CD4-positive, alpha-beta T cell (primary cell): ENCODE measurements at regions not wholly inside any gene's neighbourhood (a gene's known extent, or its start where the extent isn't known, plus 50 kb on each side); places are given as distances from the start of the nearest gene placed in this dataset.

Source experiments
- ATAC-seq: fragments of 200-7000 bp; cut with Tn5 transposase; one replicate; pipeline ENCODE4 v1.10.0; 2022; ENCODE audit warnings: mild to moderate bottlenecking; ENCODE audit not compliant: poor library complexity
- CTCF ChIA-PET: fragments of 350-600 bp; sonication (Branson Sonifier 250); formaldehyde crosslinking; loops from one replicate; lab custom pipeline; 2021; ENCODE audit warnings: antibody characterized with exemption, inconsistent platforms; lab: Charles Lee
- POLR2A ChIA-PET: fragments of 350-600 bp; sonication (Branson Sonifier 250); formaldehyde crosslinking; loops from one replicate; lab custom pipeline; 2021; ENCODE audit warnings: antibody characterized with exemption, inconsistent platforms; lab: Charles Lee
- DNase-seq, 14 experiments: peaks; one replicate each; pipeline ENCODE4 v3.0.0-alpha.2; 2013 to 2020; ENCODE audit warnings: mixed read lengths in 2 of 14
- H3K27ac ChIP-seq, 2 donors: one replicate each; pipeline versions ENCODE4 v1.5.1 to v1.7.0; 2013; ENCODE audit warnings: low read length in 2 of 2, low read depth in 1 of 2, mild to moderate bottlenecking in 1 of 2
- H3K27me3 ChIP-seq, 2 experiments: 1 replicate in 1 of 2; 2 replicates in 1 of 2; pipeline versions ENCODE4 v1.6.1 to v1.7.0; 2013; ENCODE audit warnings: low read length in 2 of 2, control low read depth in 1 of 2, mild to moderate bottlenecking in 1 of 2, moderate library complexity in 1 of 2; ENCODE audit not compliant: insufficient read depth in 2 of 2, control insufficient read depth in 1 of 2
- H3K36me3 ChIP-seq: one replicate; pipeline ENCODE4 v1.6.1; 2013; ENCODE audit warnings: low read length, control low read depth; ENCODE audit not compliant: insufficient read depth
- H3K4me1 ChIP-seq: one replicate; pipeline ENCODE4 v1.6.1; 2013; ENCODE audit warnings: low read length, control low read depth; ENCODE audit not compliant: insufficient read depth
- H3K4me3 ChIP-seq: one replicate; pipeline ENCODE4 v1.5.1; 2013; ENCODE audit warnings: mild to moderate bottlenecking, low read length, moderate library complexity
- H3K9me3 ChIP-seq, 2 experiments: 1 replicate in 1 of 2; 2 replicates in 1 of 2; pipeline versions ENCODE4 v1.6.1 to v1.7.0; 2013; ENCODE audit warnings: low read length in 2 of 2, mild to moderate bottlenecking in 2 of 2, control low read depth in 1 of 2, moderate library complexity in 1 of 2; ENCODE audit not compliant: control insufficient read depth in 1 of 2, insufficient read depth in 1 of 2
- H3K27ac Mint-ChIP-seq: one replicate; pipeline ENCODE4 v1.8.0; 2020; ENCODE audit warnings: mixed read lengths
- H3K27me3 Mint-ChIP-seq: one replicate; pipeline ENCODE4 v1.8.0; 2021; ENCODE audit warnings: mixed read lengths
- H3K36me3 Mint-ChIP-seq: one replicate; pipeline ENCODE4 v1.8.0; 2021; ENCODE audit warnings: low read depth, mixed read lengths
- H3K4me1 Mint-ChIP-seq: one replicate; pipeline ENCODE4 v1.8.0; 2021; ENCODE audit warnings: low read depth, mixed read lengths
- H3K4me3 Mint-ChIP-seq: one replicate; pipeline ENCODE4 v1.8.0; 2020; ENCODE audit warnings: mild to moderate bottlenecking, mixed read lengths
- H3K9me3 Mint-ChIP-seq: one replicate; pipeline ENCODE4 v1.8.0; 2020; ENCODE audit warnings: mixed read lengths
- CTCF ChIP-seq: fragments of 200-600 bp; IDR thresholded peaks from one replicate; pipeline ENCODE4 v1.8.0; 2022; ENCODE audit warnings: antibody characterized with exemption, mild to moderate bottlenecking
- intact Hi-C, 2 experiments: fragments of 100-400 bp; cut with DNase I in 1 of 2; cut with micrococcal nuclease in 1 of 2; formaldehyde crosslinking; loops; one replicate each; pipeline versions ENCODE4 v1.15.1 to v1.9.0; 2023 to 2025; cut with DNase I, micrococcal nuclease

- H3K27me3 Mint-ChIP-seq = no peaks in the 10 kb centered on the region
- no peak overlapping the region for H3K4me3 Mint-ChIP-seq
- no peak for TF ChIP-seq CTCF
- Histone ChIP-seq H3K4me3 (no peak overlapping the region), H3K27me3 (peaks cover 0 to 3% of the 10 kb centered on the region in 2 experiments), H3K9me3 (no peaks in the 10 kb centered on the region), H3K36me3 (no peaks in the 10 kb centered on the region), H3K27ac (no peak overlapping the region), H3K4me1 (no peaks in the 10 kb centered on the region)
- H3K4me1 Mint-ChIP-seq = no peaks in the 10 kb centered on the region
- H3K9me3 Mint-ChIP-seq = no peaks in the 10 kb centered on the region
- no peak for ATAC-seq
- ChIA-PET POLR2A (no interaction called here), CTCF (no interaction called here)
- no peak overlapping the region for H3K27ac Mint-ChIP-seq
- H3K36me3 Mint-ChIP-seq = no peaks in the 10 kb centered on the region
- intact Hi-C loops = no loop called here
- no peak for DNase-seq
These were observed 114.5 kb downstream of the EDN1 start for GRCh38 chr6:12404651-12405050.

GRCh38 chr6:12408752-12409151 lies 118.6 kb downstream of the EDN1 start:
- H3K27ac Mint-ChIP-seq = no peak overlapping the region
- no peak overlapping the region for H3K4me3 ChIP-seq
- H3K9me3 ChIP-seq = no peaks in the 10 kb centered on the region
- intact Hi-C loops = no loop called here
- CTCF ChIA-PET = no interaction called here
- POLR2A ChIA-PET = no interaction called here
- H3K27me3 Mint-ChIP-seq = peaks cover 7% of the 10 kb centered on the region
- no peaks in the 10 kb centered on the region for H3K4me1 Mint-ChIP-seq
- H3K4me3 Mint-ChIP-seq = no peak overlapping the region
- ATAC-seq (no peak), DNase-seq (no peak)
- no peak overlapping the region for H3K27ac ChIP-seq
- H3K36me3 ChIP-seq = no peaks in the 10 kb centered on the region
- H3K9me3 Mint-ChIP-seq = no peaks in the 10 kb centered on the region
- peaks cover 0 to 3% of the 10 kb centered on the region in 2 experiments for H3K27me3 ChIP-seq
- no peaks in the 10 kb centered on the region for H3K4me1 ChIP-seq
- TF ChIP-seq CTCF = no peak
- no peaks in the 10 kb centered on the region for H3K36me3 Mint-ChIP-seq

GRCh38 chr6:12410946-12411345 lies 120.8 kb downstream of the EDN1 start:
- no peak overlapping the region for H3K4me3 Mint-ChIP-seq
- Histone ChIP-seq H3K4me1 (no peaks in the 10 kb centered on the region), H3K27ac (no peak overlapping the region), H3K9me3 (no peaks in the 10 kb centered on the region), H3K4me3 (no peak overlapping the region), H3K36me3 (no peaks in the 10 kb centered on the region), H3K27me3 (no peaks in the 10 kb centered on the region)
- H3K9me3 Mint-ChIP-seq = no peaks in the 10 kb centered on the region
- no peaks in the 10 kb centered on the region for H3K36me3 Mint-ChIP-seq
- ChIA-PET CTCF (no interaction called here), POLR2A (no interaction called here)
- ATAC-seq (no peak), DNase-seq (no peak)
- intact Hi-C loops = no loop called here
- H3K27ac Mint-ChIP-seq = no peak overlapping the region
- peaks cover 7% of the 10 kb centered on the region for H3K27me3 Mint-ChIP-seq
- TF ChIP-seq CTCF = no peak
- H3K4me1 Mint-ChIP-seq = no peaks in the 10 kb centered on the region
